Activated naive CD4-positive, alpha-beta T cell treated with anti-CD3 and anti-CD28 coated beads, Interleukin-2, amount 10 ng/mL, durations not matched to agents 7 days and 5 days (primary cell): ENCODE measurements at regions not wholly inside any gene's neighbourhood (a gene's known extent, or its start where the extent isn't known, plus 50 kb on each side); places are given as distances from the start of the nearest gene placed in this dataset.
"Not testable (repeated sequence)": the region's sequence is repeated elsewhere in the genome, so short reads cannot be mapped to it uniquely, and the experiment has no call there.

ENCODE experiments used
- CTCF ChIA-PET: fragments of 350-600 bp; sonication (Branson Sonifier 250); formaldehyde crosslinking; loops from one replicate; lab custom pipeline; 2021; ENCODE audit warnings: antibody characterized with exemption; lab: Charles Lee
- DNase-seq: peaks from one replicate; pipeline ENCODE4 v3.0.0-alpha.2; 2020
- H3K27ac Mint-ChIP-seq: one replicate; pipeline ENCODE4 v1.8.0; 2021; ENCODE audit warnings: mild to moderate bottlenecking, moderate library complexity, mixed read lengths
- H3K27me3 Mint-ChIP-seq: one replicate; pipeline ENCODE4 v1.8.0; 2021; ENCODE audit warnings: mild to moderate bottlenecking, mixed read lengths
- H3K36me3 Mint-ChIP-seq: one replicate; pipeline ENCODE4 v1.8.0; 2021; ENCODE audit warnings: mixed read lengths
- H3K4me1 Mint-ChIP-seq: one replicate; pipeline ENCODE4 v1.8.0; 2021; ENCODE audit warnings: mixed read lengths
- H3K4me3 Mint-ChIP-seq: one replicate; pipeline ENCODE4 v1.8.0; 2021; ENCODE audit warnings: mild to moderate bottlenecking, moderate library complexity, mixed read lengths
- H3K9me3 Mint-ChIP-seq: one replicate; pipeline ENCODE4 v1.8.0; 2021; ENCODE audit warnings: mixed read lengths

- CTCF ChIA-PET: no interaction called here
- DNase-seq: no peak
- Mint-ChIP-seq H3K36me3 (no peaks in the 10 kb centered on the region), H3K4me3 (no peak overlapping the region), H3K27me3 (no peaks in the 10 kb centered on the region), H3K4me1 (no peaks in the 10 kb centered on the region), H3K9me3 (no peaks in the 10 kb centered on the region), H3K27ac (no peak overlapping the region)
Measured at GRCh38 chr16:59540621-59541020, 806.5 kb upstream of the GOT2 start.

GRCh38 chr16:59535298-59535697, 801.2 kb upstream of the GOT2 start:
- no peak for DNase-seq
- H3K4me1 Mint-ChIP-seq: no peaks in the 10 kb centered on the region
- no peaks in the 10 kb centered on the region for H3K9me3 Mint-ChIP-seq
- no peaks in the 10 kb centered on the region for H3K36me3 Mint-ChIP-seq
- no peak overlapping the region for H3K4me3 Mint-ChIP-seq
- no peak overlapping the region for H3K27ac Mint-ChIP-seq
- no peaks in the 10 kb centered on the region for H3K27me3 Mint-ChIP-seq
- CTCF ChIA-PET: interaction anchor here (0.6 kb wide), 1 partner anchor 21 kb away, joined by 3 read pairs; no protein-coding TSS in a partner anchor

DNA sequence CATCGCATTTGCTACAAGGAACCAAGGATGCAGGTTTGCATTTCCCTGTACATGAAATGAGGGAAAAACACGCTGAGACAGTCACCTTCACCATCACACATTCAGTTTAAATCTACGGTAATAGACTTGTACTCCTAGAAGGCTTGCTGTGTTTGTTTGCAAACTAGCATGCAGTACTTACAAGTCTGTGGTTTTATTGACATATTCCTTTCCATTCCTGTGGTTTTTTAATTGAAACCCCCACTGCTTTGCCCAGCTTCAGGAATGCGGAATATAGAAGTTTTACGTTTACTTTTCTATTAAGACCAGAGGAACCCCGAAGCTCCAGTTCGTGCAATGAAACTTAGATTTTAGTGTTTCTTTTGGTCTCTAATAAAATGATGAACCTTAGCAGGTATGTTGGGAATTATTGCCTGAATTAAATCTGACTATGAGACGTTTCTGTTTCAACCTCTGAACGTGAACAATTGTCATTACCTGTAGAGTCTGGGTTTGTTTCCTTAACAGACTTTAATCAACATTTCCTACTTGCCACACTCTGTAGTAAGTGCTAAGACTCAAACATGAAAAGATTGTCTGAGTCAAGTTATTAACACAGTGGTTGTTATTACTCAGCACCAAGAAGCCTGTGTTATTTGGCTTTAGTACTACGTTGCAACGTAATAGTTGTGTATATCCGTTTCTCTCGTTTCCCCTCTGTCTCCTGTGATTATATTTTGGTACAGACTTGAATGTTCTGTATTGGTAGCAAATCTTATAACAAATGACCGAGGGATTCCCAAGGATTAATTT, 793.3 kb upstream of the GOT2 start:
- Mint-ChIP-seq H3K27me3 (no peaks in the 10 kb centered on the region), H3K27ac (no peak overlapping the region), H3K4me3 (no peak overlapping the region), H3K9me3 (no peaks in the 10 kb centered on the region), H3K36me3 (no peaks in the 10 kb centered on the region), H3K4me1 (no peaks in the 10 kb centered on the region)
- DNase-seq: no peak
- CTCF ChIA-PET: no interaction called here

DNA sequence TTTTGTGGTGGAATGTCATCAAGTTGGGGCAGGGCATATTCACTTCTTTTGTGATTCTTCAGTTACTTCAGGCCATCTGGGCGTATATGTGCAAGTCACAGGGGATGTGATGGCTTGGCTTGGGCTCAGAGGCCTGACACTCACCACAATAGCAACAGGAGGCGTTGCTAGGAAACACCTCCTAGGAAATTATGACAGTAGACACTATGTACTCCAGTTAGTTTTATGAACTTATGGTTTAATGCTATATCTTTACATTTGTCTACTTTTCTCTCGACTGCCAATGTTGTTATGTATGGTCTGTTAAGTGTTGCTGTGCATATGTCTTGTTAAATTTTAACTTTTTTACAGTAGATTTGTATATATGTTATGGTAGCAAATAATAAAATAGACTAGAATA, 788.7 kb upstream of the GOT2 start:
- CTCF ChIA-PET: no interaction called here
- Mint-ChIP-seq H3K4me1 (no peaks in the 10 kb centered on the region), H3K9me3 (no peaks in the 10 kb centered on the region), H3K36me3 (no peaks in the 10 kb centered on the region), H3K27ac (no peak overlapping the region), H3K27me3 (no peaks in the 10 kb centered on the region), H3K4me3 (no peak overlapping the region)
- no peak for DNase-seq

DNA sequence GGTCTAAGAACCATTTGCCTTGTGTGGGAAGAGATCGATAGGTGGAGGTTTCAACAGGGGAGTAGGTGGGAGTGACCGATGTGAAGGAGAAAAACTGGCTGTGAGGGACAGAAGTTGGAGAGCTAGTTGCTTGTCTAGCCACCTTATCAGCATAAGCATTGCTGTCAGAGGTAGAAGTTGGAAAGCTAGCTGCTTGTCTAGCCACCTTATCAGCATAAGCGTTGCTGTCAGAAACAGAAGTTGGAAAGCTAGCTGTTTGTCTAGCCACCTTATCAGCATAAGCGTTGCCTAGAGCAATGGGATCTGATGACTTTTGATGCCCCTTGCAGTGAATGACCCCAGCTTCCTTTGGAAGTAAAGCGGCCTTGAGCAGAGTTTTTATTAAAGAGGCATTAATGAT, 784.6 kb upstream of the GOT2 start:
- H3K4me3 Mint-ChIP-seq, H3K27ac Mint-ChIP-seq, H3K9me3 Mint-ChIP-seq, H3K27me3 Mint-ChIP-seq, H3K4me1 Mint-ChIP-seq, DNase-seq, H3K36me3 Mint-ChIP-seq, CTCF ChIA-PET: not testable (repeated sequence)

GRCh38 chr16:59514651-59515050, 780.5 kb upstream of the GOT2 start:
- CTCF ChIA-PET: no interaction called here
- Mint-ChIP-seq H3K27me3 (no peaks in the 10 kb centered on the region), H3K4me3 (no peak overlapping the region), H3K9me3 (peaks cover 12% of the 10 kb centered on the region), H3K27ac (no peak overlapping the region), H3K36me3 (no peaks in the 10 kb centered on the region), H3K4me1 (no peaks in the 10 kb centered on the region)
- DNase-seq: no peak

- H3K9me3 Mint-ChIP-seq: peaks cover 3% of the 10 kb centered on the region
- no peak for DNase-seq
- CTCF ChIA-PET: no interaction called here
- no peaks in the 10 kb centered on the region for H3K36me3 Mint-ChIP-seq
- no peak overlapping the region for H3K4me3 Mint-ChIP-seq
- no peaks in the 10 kb centered on the region for H3K4me1 Mint-ChIP-seq
- H3K27ac Mint-ChIP-seq: no peak overlapping the region
- no peaks in the 10 kb centered on the region for H3K27me3 Mint-ChIP-seq
Measured at GRCh38 chr16:59510008-59510424, 775.9 kb upstream of the GOT2 start.

DNA sequence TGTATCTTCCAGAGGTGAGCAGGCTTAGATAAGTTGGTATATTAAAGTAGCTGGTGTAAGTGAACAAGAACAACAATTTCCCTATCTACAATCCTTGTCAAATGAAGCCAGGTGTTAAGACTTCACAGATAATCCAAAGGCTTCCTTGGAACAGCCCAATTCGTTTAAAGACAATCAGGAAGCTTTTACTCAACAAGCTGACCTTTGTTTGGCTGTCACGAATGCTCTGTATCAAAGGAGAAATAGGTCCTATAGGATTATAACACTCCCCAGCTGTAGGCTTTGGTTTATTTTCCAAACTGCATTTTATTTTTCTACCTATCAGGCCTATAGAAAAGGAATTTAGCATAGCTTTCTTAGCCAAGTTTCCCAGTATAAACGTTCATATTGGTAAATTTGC, 766.5 kb upstream of the GOT2 start:
- peaks cover 4% of the 10 kb centered on the region for H3K9me3 Mint-ChIP-seq
- H3K4me1 Mint-ChIP-seq: no peaks in the 10 kb centered on the region

GRCh38 chr16:59487067-59487466, 753.0 kb upstream of the GOT2 start:
- no peaks in the 10 kb centered on the region for H3K4me1 Mint-ChIP-seq
- CTCF ChIA-PET: no interaction called here
- no peaks in the 10 kb centered on the region for H3K27me3 Mint-ChIP-seq
- H3K9me3 Mint-ChIP-seq: peaks cover 1% of the 10 kb centered on the region
- DNase-seq: no peak
- no peaks in the 10 kb centered on the region for H3K36me3 Mint-ChIP-seq
- H3K27ac Mint-ChIP-seq: no peak overlapping the region
- no peak overlapping the region for H3K4me3 Mint-ChIP-seq

More for the DNA sequence above, 766.5 kb upstream of the GOT2 start:
- no peak overlapping the region for H3K27ac Mint-ChIP-seq
- no peak overlapping the region for H3K4me3 Mint-ChIP-seq
- no peaks in the 10 kb centered on the region for H3K27me3 Mint-ChIP-seq
- CTCF ChIA-PET: interaction anchor here (0.6 kb wide), 1 partner anchor 13 kb away, joined by 3 read pairs; no protein-coding TSS in a partner anchor
- no peak for DNase-seq
- H3K36me3 Mint-ChIP-seq: no peaks in the 10 kb centered on the region

DNA sequence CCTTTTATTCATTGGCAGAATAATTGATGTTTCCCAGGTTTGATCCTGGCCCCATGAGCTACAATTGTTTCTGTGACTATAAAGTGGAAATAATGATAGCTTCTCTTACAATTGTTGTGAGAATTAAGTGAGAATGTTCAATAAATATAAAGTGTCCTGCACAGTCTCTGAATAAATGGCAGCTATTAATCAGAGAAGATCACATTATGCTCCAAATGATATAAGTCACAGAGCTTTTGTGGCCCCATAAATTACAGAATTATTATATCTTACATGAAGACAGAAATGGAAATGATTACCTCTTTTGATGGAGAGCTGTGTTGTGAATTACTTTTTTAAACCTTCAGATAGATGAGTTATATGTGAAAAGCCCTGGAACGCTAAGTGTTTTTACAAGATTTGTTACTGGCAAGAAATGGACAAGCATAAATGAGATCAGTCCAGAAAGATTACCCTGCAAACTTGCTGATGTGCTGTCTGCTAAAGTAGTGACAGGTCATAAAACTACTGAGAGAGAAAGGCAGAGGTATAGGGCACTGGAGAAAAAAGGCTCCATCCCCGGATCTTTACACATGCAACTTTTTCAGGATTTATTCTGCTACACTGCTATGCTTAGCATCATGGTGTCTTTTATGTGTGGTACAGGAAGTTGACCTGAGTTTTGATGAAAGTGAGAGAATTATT, 750.9 kb upstream of the GOT2 start:
- H3K36me3 Mint-ChIP-seq: no peaks in the 10 kb centered on the region
- no peaks in the 10 kb centered on the region for H3K27me3 Mint-ChIP-seq
- CTCF ChIA-PET: no interaction called here
- DNase-seq: no peak
- H3K9me3 Mint-ChIP-seq: peaks cover 1% of the 10 kb centered on the region
- no peak overlapping the region for H3K4me3 Mint-ChIP-seq
- no peak overlapping the region for H3K27ac Mint-ChIP-seq
- no peaks in the 10 kb centered on the region for H3K4me1 Mint-ChIP-seq

DNA sequence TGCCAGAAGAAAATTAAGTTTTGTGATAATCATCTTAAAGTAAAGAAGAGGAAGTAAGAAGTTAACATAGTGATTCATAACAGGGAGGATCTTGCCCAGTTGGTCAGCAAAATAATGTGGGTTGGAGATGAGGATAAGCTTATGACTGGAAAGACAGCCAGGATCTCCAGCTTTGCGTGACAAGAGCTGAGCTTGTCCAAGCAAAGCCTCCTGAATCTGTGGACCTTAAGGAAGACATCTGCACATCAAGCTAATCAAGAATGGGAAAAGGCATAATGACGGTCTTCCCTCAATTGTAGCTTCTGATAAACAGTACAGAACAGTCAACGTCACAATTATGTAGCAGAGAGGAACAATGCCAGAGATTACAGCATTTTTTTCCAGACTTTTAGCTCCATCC, 744.7 kb upstream of the GOT2 start:
- no peak for DNase-seq
- no peaks in the 10 kb centered on the region for H3K36me3 Mint-ChIP-seq
- H3K27me3 Mint-ChIP-seq: no peaks in the 10 kb centered on the region
- no peak overlapping the region for H3K27ac Mint-ChIP-seq
- no peaks in the 10 kb centered on the region for H3K9me3 Mint-ChIP-seq
- no peaks in the 10 kb centered on the region for H3K4me1 Mint-ChIP-seq
- CTCF ChIA-PET: no interaction called here
- no peak overlapping the region for H3K4me3 Mint-ChIP-seq

- H3K9me3 Mint-ChIP-seq: peaks cover 6% of the 10 kb centered on the region
- CTCF ChIA-PET: no interaction called here
- H3K4me1 Mint-ChIP-seq: no peaks in the 10 kb centered on the region
- DNase-seq: no peak
- H3K4me3 Mint-ChIP-seq: no peak overlapping the region
- H3K27ac Mint-ChIP-seq: no peak overlapping the region
- no peaks in the 10 kb centered on the region for H3K27me3 Mint-ChIP-seq
- H3K36me3 Mint-ChIP-seq: no peaks in the 10 kb centered on the region
Measured at GRCh38 chr16:59470556-59470955, 736.4 kb upstream of the GOT2 start.

DNA sequence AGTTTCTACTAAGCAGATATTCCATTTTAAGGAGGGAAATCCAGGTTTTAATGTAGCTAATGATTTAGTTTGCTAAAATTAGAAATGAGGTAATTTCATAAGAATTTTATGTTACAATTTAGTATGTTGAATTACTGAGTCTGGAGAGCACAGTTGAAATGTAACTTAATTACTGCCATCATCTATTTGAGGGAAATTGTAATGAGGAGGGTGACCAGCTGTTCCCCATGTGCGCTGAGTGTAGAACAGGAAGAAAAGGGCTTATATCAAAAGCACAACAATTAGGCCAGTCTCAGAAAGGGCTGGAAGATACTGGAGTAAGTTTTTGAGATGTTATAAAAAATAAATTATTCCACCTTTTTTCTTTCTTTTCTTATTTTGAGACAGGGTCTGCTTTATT, 735.1 kb upstream of the GOT2 start:
- H3K27me3 Mint-ChIP-seq: no peaks in the 10 kb centered on the region

DNA sequence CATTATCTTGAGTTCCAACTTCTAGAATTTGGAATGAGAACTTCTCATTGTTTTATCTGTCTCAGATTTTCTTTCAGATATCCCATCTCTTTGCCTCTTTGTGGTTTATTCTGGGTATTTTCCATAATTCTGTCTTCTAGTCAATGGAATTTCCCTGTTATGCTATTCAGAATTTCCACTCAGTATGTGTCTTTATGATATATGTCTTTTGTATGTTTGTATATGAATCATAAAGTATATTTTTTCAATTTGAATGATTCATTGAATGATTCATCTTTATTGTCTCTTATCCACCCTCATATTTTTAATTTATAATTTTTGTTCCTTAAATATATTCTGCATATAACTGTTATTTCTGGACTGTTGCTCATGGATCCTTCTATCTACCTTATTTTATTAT, 729.7 kb upstream of the GOT2 start:
- CTCF ChIA-PET: no interaction called here
- peaks cover 5% of the 10 kb centered on the region for H3K9me3 Mint-ChIP-seq
- no peak for DNase-seq
- no peaks in the 10 kb centered on the region for H3K36me3 Mint-ChIP-seq
- H3K4me1 Mint-ChIP-seq: no peaks in the 10 kb centered on the region
- no peak overlapping the region for H3K4me3 Mint-ChIP-seq
- H3K27me3 Mint-ChIP-seq: no peaks in the 10 kb centered on the region
- no peak overlapping the region for H3K27ac Mint-ChIP-seq

More for the DNA sequence above, 735.1 kb upstream of the GOT2 start:
- H3K4me3 Mint-ChIP-seq: no peak overlapping the region
- no peaks in the 10 kb centered on the region for H3K36me3 Mint-ChIP-seq
- no peak overlapping the region for H3K27ac Mint-ChIP-seq
- DNase-seq: no peak
- H3K9me3 Mint-ChIP-seq: peaks cover 6% of the 10 kb centered on the region
- CTCF ChIA-PET: no interaction called here
- no peaks in the 10 kb centered on the region for H3K4me1 Mint-ChIP-seq

- no peak overlapping the region for H3K4me3 Mint-ChIP-seq
- CTCF ChIA-PET: no interaction called here
Measured at GRCh38 chr16:59459806-59460205, 725.7 kb upstream of the GOT2 start.

More at GRCh38 chr16:59459806-59460205, 725.7 kb upstream of the GOT2 start:
- no peaks in the 10 kb centered on the region for H3K9me3 Mint-ChIP-seq
- H3K36me3 Mint-ChIP-seq: no peaks in the 10 kb centered on the region
- no peak overlapping the region for H3K27ac Mint-ChIP-seq
- no peaks in the 10 kb centered on the region for H3K27me3 Mint-ChIP-seq
- H3K4me1 Mint-ChIP-seq: no peaks in the 10 kb centered on the region
- DNase-seq: no peak
